HEK293 (cell line): ENCODE measurements at regions not wholly inside any gene's neighbourhood (a gene's known extent, or its start where the extent isn't known, plus 50 kb on each side); places are given as distances from the start of the nearest gene placed in this dataset.

ENCODE experiments used
- CTCF ChIA-PET: fragments of 350-600 bp; formaldehyde crosslinking; extraction: SDS; loops from one replicate; lab custom pipeline; 2021; ENCODE audit warnings: antibody characterized with exemption; lab: Yijun Ruan, JAX
- POLR2A ChIA-PET: fragments of 300-600 bp; formaldehyde crosslinking; extraction: SDS; loops from one replicate; lab custom pipeline; 2020; ENCODE audit warnings: antibody characterized with exemption, inconsistent platforms; lab: Yijun Ruan, JAX
- H3K27ac ChIP-seq: fragments of 200-500 bp; sonication (Bioruptor generic); 2 replicates; pipeline ENCODE4 v1.5.1; 2014; ENCODE audit warnings: low read depth, low read length, control low read depth, inconsistent platforms; ENCODE audit errors: extremely low read depth
- H3K36me3 ChIP-seq, 2 experiments: fragments of 200-500 bp in 1 of 2; sonication (Bioruptor generic) in 1 of 2; 1 replicate in 1 of 2; 2 replicates in 1 of 2; pipeline ENCODE4 v1.5.1; 2014 to 2017; ENCODE audit warnings: inconsistent platforms in 2 of 2, low read length in 2 of 2; ENCODE audit not compliant: control insufficient read depth in 2 of 2, insufficient read depth in 1 of 2
- H3K4me1 ChIP-seq: fragments of 200-500 bp; sonication (Bioruptor generic); 2 replicates; pipeline ENCODE4 v1.5.1; 2014; ENCODE audit warnings: mild to moderate bottlenecking, low read length, inconsistent platforms; ENCODE audit not compliant: control insufficient read depth, insufficient read depth
- H3K4me3 ChIP-seq: 2 replicates; pipeline ENCODE4 v1.5.1; 2011; ENCODE audit warnings: low read depth, mild to moderate bottlenecking, control low read depth, low read length, moderate library complexity
- H3K9me3 ChIP-seq: fragments of 200-500 bp; sonication (Bioruptor generic); 2 replicates; pipeline ENCODE4 v1.5.1; 2014; ENCODE audit warnings: low read depth, low read length, inconsistent platforms; ENCODE audit not compliant: control insufficient read depth, insufficient read depth
- BCL11B ChIP-seq: fragments of 450-650 bp; formaldehyde crosslinking; IDR thresholded peaks from 2 replicates; pipeline ENCODE4 v1.5.1; 2016; ENCODE audit warnings: low read depth, missing biosample characterization, missing genetic modification characterization
- EGR2 ChIP-seq: fragments of 450-650 bp; formaldehyde crosslinking; IDR thresholded peaks from 2 replicates; pipeline ENCODE4 v1.5.1; 2016; ENCODE audit warnings: low read depth, missing biosample characterization, missing genetic modification characterization
- RBAK ChIP-seq: fragments of 450-650 bp; formaldehyde crosslinking; IDR thresholded peaks from 2 replicates; pipeline ENCODE4 v1.5.1; 2016; ENCODE audit warnings: missing biosample characterization, missing genetic modification characterization
- TCF7L2 ChIP-seq: IDR thresholded peaks from 2 replicates; pipeline ENCODE4 v1.6.1; 2011; ENCODE audit warnings: low read depth, mild to moderate bottlenecking, inconsistent platforms, low read length, moderate library complexity, borderline replicate concordance
- TRIM28 ChIP-seq: IDR thresholded peaks from 2 replicates; pipeline ENCODE4 v1.6.1; 2011; ENCODE audit warnings: low read length, control low read depth, borderline replicate concordance
- ZIC2 ChIP-seq: fragments of 450-650 bp; formaldehyde crosslinking; IDR thresholded peaks from 2 replicates; pipeline ENCODE4 v1.5.1; 2016; ENCODE audit warnings: missing biosample characterization, missing genetic modification characterization
- ZNF148 ChIP-seq: fragments of 450-650 bp; formaldehyde crosslinking; IDR thresholded peaks from 2 replicates; pipeline ENCODE4 v1.5.0; 2017; ENCODE audit warnings: missing biosample characterization, missing genetic modification characterization, borderline replicate concordance
- ZNF37A ChIP-seq: fragments of 450-650 bp; IDR thresholded peaks from 2 replicates; pipeline ENCODE4 v1.5.1; 2018; ENCODE audit warnings: missing biosample characterization, missing genetic modification characterization
- ZNF521 ChIP-seq: fragments of 450-650 bp; formaldehyde crosslinking; IDR thresholded peaks from 2 replicates; pipeline ENCODE4 v1.5.1; 2017; ENCODE audit warnings: missing biosample characterization, mild to moderate bottlenecking, missing genetic modification characterization
- ZNF585B ChIP-seq: fragments of 450-650 bp; formaldehyde crosslinking; IDR thresholded peaks from 2 replicates; pipeline ENCODE4 v1.5.1; 2016; ENCODE audit warnings: missing biosample characterization, missing genetic modification characterization
- ZNF701 ChIP-seq: fragments of 450-650 bp; formaldehyde crosslinking; IDR thresholded peaks from 2 replicates; pipeline ENCODE4 v1.5.1; 2016; ENCODE audit warnings: missing biosample characterization, missing genetic modification characterization
- ZNF777 ChIP-seq: fragments of 450-650 bp; formaldehyde crosslinking; IDR thresholded peaks from 2 replicates; pipeline ENCODE4 v1.5.1; 2017; ENCODE audit warnings: missing biosample characterization, missing genetic modification characterization, borderline replicate concordance
- ZNF792 ChIP-seq: fragments of 450-650 bp; formaldehyde crosslinking; IDR thresholded peaks from 2 replicates; pipeline ENCODE4 v1.5.1; 2016; ENCODE audit warnings: missing biosample characterization, missing genetic modification characterization
- ZSCAN16 ChIP-seq: fragments of 450-650 bp; formaldehyde crosslinking; IDR thresholded peaks from 2 replicates; pipeline ENCODE4 v1.5.1; 2016; ENCODE audit warnings: missing biosample characterization, missing genetic modification characterization
- TF ChIP-seq, protein P1 (sequence below): fragments of 450-650 bp; formaldehyde crosslinking; IDR thresholded peaks from 2 replicates; pipeline ENCODE4 v1.5.1; 2016; ENCODE audit warnings: missing biosample characterization, missing genetic modification characterization
- TF ChIP-seq, protein P2 (sequence below): fragments of 450-650 bp; formaldehyde crosslinking; IDR thresholded peaks from 2 replicates; pipeline ENCODE4 v1.5.1; 2016; ENCODE audit warnings: missing biosample characterization, missing genetic modification characterization, low read depth

DNA sequence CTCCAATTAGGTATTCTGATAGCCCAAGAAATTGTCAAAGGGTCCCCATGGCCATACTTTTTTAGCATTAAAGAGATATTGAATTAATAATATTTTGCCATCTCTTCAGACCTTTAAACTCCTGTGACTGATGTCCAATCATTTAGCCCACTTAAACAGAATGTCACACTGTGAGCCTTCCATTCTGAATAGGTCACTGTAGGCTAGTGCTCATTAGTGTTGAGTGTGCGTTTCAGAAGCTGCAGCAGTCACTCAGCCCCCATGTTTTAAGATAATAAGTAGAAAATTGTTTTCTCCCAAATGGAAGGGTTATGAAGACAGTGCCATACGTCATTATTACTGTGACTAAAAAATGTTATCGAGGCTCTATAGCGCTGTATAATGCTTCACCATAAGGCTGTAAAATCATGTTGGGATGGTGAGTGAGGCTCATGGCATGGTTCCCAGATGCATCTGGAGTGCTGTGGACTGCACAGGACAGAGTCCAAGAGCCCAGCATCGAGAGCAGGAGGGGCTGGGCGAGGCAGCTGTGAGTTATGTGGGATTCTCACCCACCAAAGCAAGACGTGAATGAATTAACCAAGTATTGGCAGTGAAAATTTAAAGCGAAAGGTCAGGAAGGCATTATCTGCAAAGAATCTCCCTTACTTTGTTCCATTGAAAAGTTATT lies 2112.9 kb upstream of the WWC1 start:
- CTCF ChIA-PET: no interaction called here
- Histone ChIP-seq H3K4me1 (no peaks in the 10 kb centered on the region), H3K4me3 (no peak overlapping the region), H3K27ac (no peak overlapping the region), H3K9me3 (no peaks in the 10 kb centered on the region), H3K36me3 (no peaks in the 10 kb centered on the region)
- TF ChIP-seq ZNF792 (tag by site-specific recombination) (no peak), RBAK (no peak), BCL11B (tag by site-specific recombination) (no peak), ZNF777 (no peak), TCF7L2 (no peak), ZNF521 (no peak), ZNF701 (tag by site-specific recombination) (no peak), ZNF37A (tag by site-specific recombination) (no peak), ZIC2 (no peak), ZNF148 (tag by site-specific recombination) (no peak), ZSCAN16 (tag by site-specific recombination) (no peak), ZNF585B (tag by site-specific recombination) (no peak), TRIM28 (no peak), EGR2 (tag by site-specific recombination) (no peak)
- TF ChIP-seq, protein P1, sequence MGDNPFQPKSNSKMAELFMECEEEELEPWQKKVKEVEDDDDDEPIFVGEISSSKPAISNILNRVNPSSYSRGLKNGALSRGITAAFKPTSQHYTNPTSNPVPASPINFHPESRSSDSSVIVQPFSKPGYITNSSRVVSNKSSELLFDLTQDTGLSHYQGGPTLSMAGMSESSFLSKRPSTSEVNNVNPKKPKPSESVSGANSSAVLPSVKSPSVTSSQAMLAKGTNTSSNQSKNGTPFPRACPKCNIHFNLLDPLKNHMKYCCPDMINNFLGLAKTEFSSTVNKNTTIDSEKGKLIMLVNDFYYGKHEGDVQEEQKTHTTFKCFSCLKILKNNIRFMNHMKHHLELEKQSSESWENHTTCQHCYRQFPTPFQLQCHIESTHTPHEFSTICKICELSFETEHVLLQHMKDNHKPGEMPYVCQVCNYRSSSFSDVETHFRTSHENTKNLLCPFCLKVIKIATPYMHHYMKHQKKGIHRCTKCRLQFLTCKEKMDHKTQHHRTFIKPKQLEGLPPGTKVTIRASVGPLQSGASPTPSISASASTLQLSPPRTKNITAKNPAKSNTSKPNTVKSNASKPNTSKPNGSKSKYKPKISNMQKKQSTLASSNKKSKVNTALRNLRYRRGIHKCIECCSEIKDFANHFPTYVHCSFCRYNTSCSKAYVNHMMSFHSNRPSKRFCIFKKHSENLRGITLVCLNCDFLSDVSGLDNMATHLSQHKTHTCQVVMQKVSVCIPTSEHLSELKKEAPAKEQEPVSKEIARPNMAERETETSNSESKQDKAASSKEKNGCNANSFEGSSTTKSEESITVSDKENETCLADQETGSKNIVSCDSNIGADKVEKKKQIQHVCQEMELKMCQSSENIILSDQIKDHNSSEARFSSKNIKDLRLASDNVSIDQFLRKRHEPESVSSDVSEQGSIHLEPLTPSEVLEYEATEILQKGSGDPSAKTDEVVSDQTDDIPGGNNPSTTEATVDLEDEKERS (tag by site-specific recombination): no peak
- POLR2A ChIA-PET: no interaction called here

- POLR2A ChIA-PET: no interaction called here
- Histone ChIP-seq H3K27ac (no peak overlapping the region), H3K36me3 (no peaks in the 10 kb centered on the region), H3K9me3 (no peaks in the 10 kb centered on the region), H3K4me3 (no peak overlapping the region), H3K4me1 (no peaks in the 10 kb centered on the region)
- CTCF ChIA-PET: interaction anchor here (0.7 kb wide), 1 partner anchor 888 kb away, joined by 3 read pairs; no protein-coding TSS in a partner anchor
- TF ChIP-seq, protein P2, sequence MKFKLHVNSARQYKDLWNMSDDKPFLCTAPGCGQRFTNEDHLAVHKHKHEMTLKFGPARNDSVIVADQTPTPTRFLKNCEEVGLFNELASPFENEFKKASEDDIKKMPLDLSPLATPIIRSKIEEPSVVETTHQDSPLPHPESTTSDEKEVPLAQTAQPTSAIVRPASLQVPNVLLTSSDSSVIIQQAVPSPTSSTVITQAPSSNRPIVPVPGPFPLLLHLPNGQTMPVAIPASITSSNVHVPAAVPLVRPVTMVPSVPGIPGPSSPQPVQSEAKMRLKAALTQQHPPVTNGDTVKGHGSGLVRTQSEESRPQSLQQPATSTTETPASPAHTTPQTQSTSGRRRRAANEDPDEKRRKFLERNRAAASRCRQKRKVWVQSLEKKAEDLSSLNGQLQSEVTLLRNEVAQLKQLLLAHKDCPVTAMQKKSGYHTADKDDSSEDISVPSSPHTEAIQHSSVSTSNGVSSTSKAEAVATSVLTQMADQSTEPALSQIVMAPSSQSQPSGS: no peak
Measured at GRCh38 chr5:166185185-166185584, 2106.3 kb upstream of the WWC1 start.
